Endodermal cell (in vitro differentiated cells): ENCODE measurements at regions not wholly inside any gene's neighbourhood (a gene's known extent, or its start where the extent isn't known, plus 50 kb on each side); places are given as distances from the start of the nearest gene placed in this dataset.

Source experiments
- DNase-seq: peaks from one replicate; pipeline ENCODE4 v3.0.0-alpha.2; 2017
- H3K27ac ChIP-seq: 2 replicates; pipeline ENCODE4 v1.5.1; 2013; ENCODE audit warnings: mild to moderate bottlenecking, low read depth, low read length, moderate library complexity
- H3K27me3 ChIP-seq: 2 replicates; pipeline ENCODE4 v1.6.1; 2013; ENCODE audit warnings: mild to moderate bottlenecking, low read length, moderate library complexity; ENCODE audit not compliant: insufficient read depth, control insufficient read depth, poor library complexity, severe bottlenecking
- H3K36me3 ChIP-seq: 2 replicates; pipeline ENCODE4 v1.7.0; 2013; ENCODE audit warnings: mild to moderate bottlenecking, low read length, moderate library complexity; ENCODE audit not compliant: control insufficient read depth, insufficient read depth
- H3K4me1 ChIP-seq: one replicate; pipeline ENCODE4 v1.7.0; 2013; ENCODE audit warnings: low read length; ENCODE audit not compliant: control insufficient read depth, insufficient read depth
- H3K4me3 ChIP-seq: 2 replicates; pipeline ENCODE4 v1.5.1; 2013; ENCODE audit warnings: mild to moderate bottlenecking, low read length, moderate library complexity
- H3K9ac ChIP-seq: 2 replicates; pipeline ENCODE4 v1.6.1; 2013; ENCODE audit warnings: mild to moderate bottlenecking, low read length, moderate library complexity; ENCODE audit not compliant: poor library complexity, severe bottlenecking; ENCODE audit errors: extremely low read depth
- H3K9me3 ChIP-seq: 2 replicates; pipeline ENCODE4 v1.6.1; 2013; ENCODE audit warnings: mild to moderate bottlenecking, low read length, moderate library complexity; ENCODE audit not compliant: control insufficient read depth
- H3K27ac Mint-ChIP-seq: 2 replicates; pipeline ENCODE4 v1.8.0; 2020; ENCODE audit warnings: mixed read lengths
- H3K27me3 Mint-ChIP-seq: 2 replicates; pipeline ENCODE4 v1.8.0; 2021; ENCODE audit warnings: mild to moderate bottlenecking, mixed read lengths; ENCODE audit not compliant: insufficient read depth
- H3K36me3 Mint-ChIP-seq: 2 replicates; pipeline ENCODE4 v1.8.0; 2020; ENCODE audit warnings: low read depth, mixed read lengths
- H3K4me1 Mint-ChIP-seq: 2 replicates; pipeline ENCODE4 v1.8.0; 2020; ENCODE audit warnings: mixed read lengths
- H3K4me3 Mint-ChIP-seq: 2 replicates; pipeline ENCODE4 v1.8.0; 2020; ENCODE audit warnings: mild to moderate bottlenecking, moderate library complexity, mixed read lengths
- H3K9me3 Mint-ChIP-seq: 2 replicates; pipeline ENCODE4 v1.8.0; 2020; ENCODE audit warnings: mild to moderate bottlenecking, mixed read lengths
- WGBS, 2 experiments: methylation state at CpG; one replicate each; pipeline versions ENCODE4 v1.1.5 to v1.1.7; 2013; ENCODE audit warnings: missing lambda C conversion rate in 2 of 2, mixed read lengths in 1 of 2; ENCODE audit not compliant: insufficient coverage in 1 of 2, insufficient read length in 1 of 2; 5-methylcytosine and 5-hydroxymethylcytosine counted together
- TF ChIP-seq, protein P1 (sequence below): fragments of 200-600 bp; sonication (generic); conservative IDR thresholded peaks from 2 replicates; pipeline ENCODE4 v1.5.0; 2021; ENCODE audit warnings: antibody characterized with exemption, mild to moderate bottlenecking

DNA sequence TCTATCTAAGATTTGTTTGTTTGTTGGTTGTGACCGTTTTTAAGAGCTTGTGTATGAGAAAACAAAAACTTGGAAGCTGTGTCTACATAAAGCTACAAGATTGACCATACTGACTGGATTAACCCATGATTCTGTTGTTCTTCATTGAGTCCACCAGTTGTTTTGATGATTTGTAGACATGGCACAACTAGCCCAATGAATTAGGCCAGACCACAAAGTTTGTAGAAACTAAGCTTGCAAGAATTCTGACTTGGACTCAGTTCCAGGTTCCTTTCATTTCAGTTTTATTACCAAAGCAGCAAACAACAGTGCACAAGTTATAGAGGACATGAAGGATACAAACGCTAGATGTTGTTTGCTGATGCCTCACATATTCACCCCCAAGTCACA, 119.3 kb downstream of the RASGEF1B start:
- H3K36me3 ChIP-seq = no peaks in the 10 kb centered on the region
- no peaks in the 10 kb centered on the region for H3K4me1 ChIP-seq
- Mint-ChIP-seq H3K36me3 (no peaks in the 10 kb centered on the region), H3K27me3 (peaks cover 9% of the 10 kb centered on the region), H3K4me3 (no peak overlapping the region), H3K9me3 (no peaks in the 10 kb centered on the region), H3K4me1 (peaks cover 7% of the 10 kb centered on the region), H3K27ac (no peak overlapping the region)
- WGBS, 2 experiments = 87 to 100% methylated on average over 1 to 2 of the region's 2 CpGs
- no peaks in the 10 kb centered on the region for H3K27me3 ChIP-seq
- H3K27ac ChIP-seq = no peak overlapping the region
- H3K9me3 ChIP-seq = no peaks in the 10 kb centered on the region
- no peak overlapping the region for H3K9ac ChIP-seq
- TF ChIP-seq, protein P1, sequence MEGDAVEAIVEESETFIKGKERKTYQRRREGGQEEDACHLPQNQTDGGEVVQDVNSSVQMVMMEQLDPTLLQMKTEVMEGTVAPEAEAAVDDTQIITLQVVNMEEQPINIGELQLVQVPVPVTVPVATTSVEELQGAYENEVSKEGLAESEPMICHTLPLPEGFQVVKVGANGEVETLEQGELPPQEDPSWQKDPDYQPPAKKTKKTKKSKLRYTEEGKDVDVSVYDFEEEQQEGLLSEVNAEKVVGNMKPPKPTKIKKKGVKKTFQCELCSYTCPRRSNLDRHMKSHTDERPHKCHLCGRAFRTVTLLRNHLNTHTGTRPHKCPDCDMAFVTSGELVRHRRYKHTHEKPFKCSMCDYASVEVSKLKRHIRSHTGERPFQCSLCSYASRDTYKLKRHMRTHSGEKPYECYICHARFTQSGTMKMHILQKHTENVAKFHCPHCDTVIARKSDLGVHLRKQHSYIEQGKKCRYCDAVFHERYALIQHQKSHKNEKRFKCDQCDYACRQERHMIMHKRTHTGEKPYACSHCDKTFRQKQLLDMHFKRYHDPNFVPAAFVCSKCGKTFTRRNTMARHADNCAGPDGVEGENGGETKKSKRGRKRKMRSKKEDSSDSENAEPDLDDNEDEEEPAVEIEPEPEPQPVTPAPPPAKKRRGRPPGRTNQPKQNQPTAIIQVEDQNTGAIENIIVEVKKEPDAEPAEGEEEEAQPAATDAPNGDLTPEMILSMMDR = no peak
- no peak for DNase-seq
- H3K4me3 ChIP-seq = no peak overlapping the region

DNA sequence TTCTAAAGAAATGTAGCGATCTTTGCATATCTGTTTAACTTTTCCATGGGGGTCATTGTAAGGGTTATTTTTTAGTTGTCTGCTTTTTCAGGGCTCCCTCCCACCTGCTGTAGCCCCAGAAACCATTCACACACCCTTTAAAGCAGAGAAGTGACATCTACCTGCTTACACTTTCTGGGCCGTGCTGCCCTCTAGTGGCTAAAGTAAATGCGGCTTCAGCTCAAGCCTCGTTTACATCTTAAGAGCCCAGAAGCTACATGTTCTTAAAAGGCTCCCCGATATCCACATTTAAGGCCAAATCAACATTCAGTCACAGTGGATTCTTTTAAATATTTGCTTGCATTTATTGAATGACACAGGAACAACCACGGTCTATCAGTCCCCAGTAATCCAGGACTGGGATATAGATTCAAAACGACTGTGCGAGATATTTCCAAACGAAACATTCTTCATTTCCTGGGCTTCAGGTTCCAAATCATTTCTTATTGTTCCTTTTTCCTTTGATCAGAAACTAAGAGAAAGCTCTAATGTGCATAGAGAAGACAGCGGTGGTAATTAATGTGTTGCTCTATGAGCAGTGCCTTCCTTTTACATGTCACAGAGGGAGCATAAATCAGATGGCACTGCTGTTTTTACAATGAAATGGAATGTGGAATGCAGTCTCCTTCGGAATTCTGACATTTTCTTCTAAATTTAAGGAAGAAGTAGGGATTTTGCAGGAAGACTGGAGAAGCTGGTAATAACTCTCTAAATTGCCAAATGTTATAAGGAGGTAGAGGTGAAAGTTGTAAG, 119.9 kb downstream of the RASGEF1B start:
- H3K4me1 Mint-ChIP-seq = peaks cover 7% of the 10 kb centered on the region
- Histone ChIP-seq H3K36me3 (no peaks in the 10 kb centered on the region), H3K9me3 (no peaks in the 10 kb centered on the region), H3K27ac (no peak overlapping the region), H3K4me1 (no peaks in the 10 kb centered on the region), H3K27me3 (no peaks in the 10 kb centered on the region), H3K9ac (no peak overlapping the region), H3K4me3 (no peak overlapping the region)
- 42 to 47% methylated on average over 6 to 10 of the region's 11 CpGs for WGBS, 2 experiments
- peaks cover 9% of the 10 kb centered on the region for H3K27me3 Mint-ChIP-seq
- DNase-seq = peak; percentile 92
- H3K4me3 Mint-ChIP-seq = no peak overlapping the region
- H3K27ac Mint-ChIP-seq = no peak overlapping the region
- H3K36me3 Mint-ChIP-seq = no peaks in the 10 kb centered on the region
- TF ChIP-seq, protein P1 = peak; percentile 95
- no peaks in the 10 kb centered on the region for H3K9me3 Mint-ChIP-seq

DNA sequence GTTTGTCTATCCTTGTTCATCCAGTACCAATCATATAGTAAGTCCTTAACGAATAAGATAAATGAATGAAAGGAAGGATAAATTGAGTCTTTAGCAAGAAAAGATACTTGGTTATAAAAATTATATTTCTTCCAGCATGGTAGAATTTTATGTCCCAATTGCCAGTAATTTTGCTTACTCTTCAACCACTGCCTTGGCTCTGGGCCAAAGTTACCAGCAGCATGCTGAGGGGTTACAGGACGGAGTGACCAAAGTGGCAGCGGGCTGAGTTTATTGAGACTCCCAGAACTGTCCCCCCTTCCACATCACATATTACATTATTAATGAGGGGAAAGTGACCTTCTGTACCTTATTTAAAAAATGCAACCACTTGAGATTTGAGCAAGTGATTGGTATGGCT, 121.7 kb downstream of the RASGEF1B start:
- Mint-ChIP-seq H3K9me3 (no peaks in the 10 kb centered on the region), H3K4me1 (peaks cover 5% of the 10 kb centered on the region), H3K4me3 (no peak overlapping the region), H3K36me3 (no peaks in the 10 kb centered on the region), H3K27ac (no peak overlapping the region), H3K27me3 (peaks cover 4% of the 10 kb centered on the region)
- H3K4me1 ChIP-seq = no peaks in the 10 kb centered on the region
- 97% methylated on average over 3 of the region's 3 CpGs; no CpG with 5 or more reads in 1 of the 2 experiments for WGBS, 2 experiments
- no peaks in the 10 kb centered on the region for H3K36me3 ChIP-seq
- H3K4me3 ChIP-seq = no peak overlapping the region
- no peak for DNase-seq
- TF ChIP-seq, protein P1 = no peak
- no peaks in the 10 kb centered on the region for H3K9me3 ChIP-seq
- H3K9ac ChIP-seq = no peak overlapping the region
- no peak overlapping the region for H3K27ac ChIP-seq
- no peaks in the 10 kb centered on the region for H3K27me3 ChIP-seq
